Glutamatergic neuron (in vitro differentiated cells): ENCODE measurements at regions not wholly inside any gene's neighbourhood (a gene's known extent, or its start where the extent isn't known, plus 50 kb on each side); places are given as distances from the start of the nearest gene placed in this dataset.
A peak's percentile ranks its signal among the peaks of the same experiment; 100 is the strongest.

Source experiments
- DNase-seq: peaks from one replicate; pipeline ENCODE4 v3.0.0; 2022
- H3K27ac Mint-ChIP-seq: one replicate; pipeline ENCODE4 v1.8.0; 2020; ENCODE audit warnings: mild to moderate bottlenecking, mixed read lengths, inconsistent platforms; ENCODE audit not compliant: unreplicated experiment
- H3K27me3 Mint-ChIP-seq: one replicate; pipeline ENCODE4 v1.8.0; 2020; ENCODE audit warnings: mild to moderate bottlenecking, moderate library complexity, mixed read lengths, inconsistent platforms; ENCODE audit not compliant: unreplicated experiment
- H3K36me3 Mint-ChIP-seq: one replicate; pipeline ENCODE4 v1.8.0; 2020; ENCODE audit warnings: mild to moderate bottlenecking, mixed read lengths, inconsistent platforms; ENCODE audit not compliant: unreplicated experiment
- H3K4me1 Mint-ChIP-seq: one replicate; pipeline ENCODE4 v1.8.0; 2020; ENCODE audit warnings: mild to moderate bottlenecking, low read depth, mixed read lengths, inconsistent platforms; ENCODE audit not compliant: unreplicated experiment
- H3K4me3 Mint-ChIP-seq: one replicate; pipeline ENCODE4 v1.8.0; 2020; ENCODE audit warnings: mild to moderate bottlenecking, mixed read lengths, inconsistent platforms; ENCODE audit not compliant: unreplicated experiment
- H3K9me3 Mint-ChIP-seq: one replicate; pipeline ENCODE4 v1.8.0; 2020; ENCODE audit warnings: mild to moderate bottlenecking, moderate library complexity, mixed read lengths, inconsistent platforms; ENCODE audit not compliant: unreplicated experiment
- CTCF ChIP-seq: fragments of 200-600 bp; sonication (generic); IDR thresholded peaks from one replicate; pipeline ENCODE4 v1.5.0; 2021; ENCODE audit not compliant: partially characterized antibody, unreplicated experiment

GRCh38 chr18:11400703-11401102 lies 208.7 kb upstream of the SLC35G4 start:
- Mint-ChIP-seq H3K9me3 (no peaks in the 10 kb centered on the region), H3K4me1 (no peaks in the 10 kb centered on the region), H3K36me3 (no peaks in the 10 kb centered on the region), H3K4me3 (no peak overlapping the region), H3K27me3 (no peaks in the 10 kb centered on the region), H3K27ac (no peak overlapping the region)
- TF ChIP-seq CTCF, result no peak
- no peak for DNase-seq

GRCh38 chr18:11398625-11399024 lies 210.8 kb upstream of the SLC35G4 start:
- no peak for TF ChIP-seq CTCF
- Mint-ChIP-seq H3K9me3 (no peaks in the 10 kb centered on the region), H3K27me3 (no peaks in the 10 kb centered on the region), H3K4me3 (no peak overlapping the region), H3K27ac (no peak overlapping the region), H3K36me3 (no peaks in the 10 kb centered on the region), H3K4me1 (no peaks in the 10 kb centered on the region)
- no peak for DNase-seq

- no peak for TF ChIP-seq CTCF
- H3K27ac Mint-ChIP-seq, result peak overlapping the region; percentile 72
- no peaks in the 10 kb centered on the region for H3K9me3 Mint-ChIP-seq
- H3K36me3 Mint-ChIP-seq, result no peaks in the 10 kb centered on the region
- no peaks in the 10 kb centered on the region for H3K27me3 Mint-ChIP-seq
- peak overlapping the region; percentile 7 for H3K4me3 Mint-ChIP-seq
- peaks cover 12% of the 10 kb centered on the region for H3K4me1 Mint-ChIP-seq
- no peak for DNase-seq
Observed at GRCh38 chr18:11392980-11393885, 216.2 kb upstream of the SLC35G4 start.

GRCh38 chr18:11392292-11392691 lies 217.1 kb upstream of the SLC35G4 start:
- H3K9me3 Mint-ChIP-seq, result no peaks in the 10 kb centered on the region
- H3K27ac Mint-ChIP-seq, result no peak overlapping the region
- H3K27me3 Mint-ChIP-seq, result no peaks in the 10 kb centered on the region
- no peak for TF ChIP-seq CTCF
- no peaks in the 10 kb centered on the region for H3K36me3 Mint-ChIP-seq
- no peak overlapping the region for H3K4me3 Mint-ChIP-seq
- no peak for DNase-seq
- H3K4me1 Mint-ChIP-seq, result peaks cover 12% of the 10 kb centered on the region

- no peaks in the 10 kb centered on the region for H3K9me3 Mint-ChIP-seq
- DNase-seq, result no peak
- no peak for TF ChIP-seq CTCF
- no peaks in the 10 kb centered on the region for H3K27me3 Mint-ChIP-seq
- H3K27ac Mint-ChIP-seq, result no peak overlapping the region
- no peak overlapping the region for H3K4me3 Mint-ChIP-seq
- peaks cover 12% of the 10 kb centered on the region for H3K4me1 Mint-ChIP-seq
- no peaks in the 10 kb centered on the region for H3K36me3 Mint-ChIP-seq
Observed at GRCh38 chr18:11391661-11392060, 217.7 kb upstream of the SLC35G4 start.
